ENCODE measurements at regions not wholly inside any gene's neighbourhood (a gene's known extent, or its start where the extent isn't known, plus 50 kb on each side); places are given as distances from the start of the nearest gene placed in this dataset.
"Not testable (repeated sequence)": the region's sequence is repeated elsewhere in the genome, so short reads cannot be mapped to it uniquely, and the experiment has no call there.

DNA sequence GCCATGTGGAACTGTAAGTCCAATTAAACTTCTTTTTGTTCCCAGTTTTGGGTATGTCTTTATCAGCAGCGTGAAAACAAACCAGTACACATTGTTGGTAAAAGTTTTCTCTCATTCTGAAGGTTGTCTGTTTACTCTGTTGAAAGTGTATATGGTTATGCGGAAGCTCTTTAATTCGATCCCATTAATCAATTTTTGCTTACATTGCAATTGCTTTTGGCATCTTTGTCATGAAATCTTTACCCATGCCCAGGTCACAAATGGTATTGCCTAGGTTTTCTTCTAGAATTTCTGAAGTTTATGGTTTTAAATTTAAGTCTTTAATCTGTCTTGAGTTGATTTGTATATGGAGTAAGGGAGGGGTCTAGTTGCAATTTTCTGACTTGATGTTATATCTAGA, 1901.9 kb downstream of the MAT2B start:
- no peak for DNase-seq (ENCODE audit: low spot score)

DNA sequence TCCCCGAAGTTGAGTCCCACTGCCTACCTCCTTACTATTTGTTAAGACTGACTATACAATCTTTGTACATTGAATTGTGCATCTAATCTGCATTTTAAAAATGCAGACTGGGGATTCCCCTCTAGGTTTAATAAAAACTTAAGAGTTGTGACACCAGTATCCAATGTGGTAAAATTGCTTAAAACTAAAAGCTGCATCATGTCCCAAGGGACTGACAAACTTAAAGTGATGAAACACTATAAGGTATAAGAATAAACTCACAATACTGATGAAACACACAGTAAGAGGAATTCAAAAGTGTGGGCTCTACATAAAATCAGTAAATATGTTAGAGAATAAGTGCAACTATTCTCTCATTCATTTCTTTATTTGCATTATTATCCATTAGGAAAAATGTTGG, 1905.1 kb downstream of the MAT2B start:
- DNase-seq (ENCODE audit: low spot score) = no peak

DNA sequence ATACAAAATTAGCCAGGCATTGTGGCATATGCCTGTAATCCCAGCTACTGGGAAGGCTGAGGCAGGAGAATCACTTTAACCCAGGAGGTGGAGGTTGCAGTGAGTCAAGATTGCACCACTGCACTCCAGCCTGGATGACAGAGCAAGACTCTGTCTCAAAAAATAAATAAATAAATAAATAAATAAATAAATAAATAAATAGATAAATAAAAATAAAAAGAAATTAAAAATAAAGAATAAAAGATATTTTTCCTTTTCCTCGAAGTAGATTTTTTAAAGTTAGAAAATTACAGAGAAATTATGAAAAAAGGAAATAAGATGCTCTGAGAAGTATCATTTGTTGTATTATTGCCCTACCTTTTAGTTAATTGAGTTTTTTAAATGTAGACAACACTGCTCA, 1906.1 kb downstream of the MAT2B start:
- DNase-seq (ENCODE audit: low spot score) = not testable (repeated sequence)

DNA sequence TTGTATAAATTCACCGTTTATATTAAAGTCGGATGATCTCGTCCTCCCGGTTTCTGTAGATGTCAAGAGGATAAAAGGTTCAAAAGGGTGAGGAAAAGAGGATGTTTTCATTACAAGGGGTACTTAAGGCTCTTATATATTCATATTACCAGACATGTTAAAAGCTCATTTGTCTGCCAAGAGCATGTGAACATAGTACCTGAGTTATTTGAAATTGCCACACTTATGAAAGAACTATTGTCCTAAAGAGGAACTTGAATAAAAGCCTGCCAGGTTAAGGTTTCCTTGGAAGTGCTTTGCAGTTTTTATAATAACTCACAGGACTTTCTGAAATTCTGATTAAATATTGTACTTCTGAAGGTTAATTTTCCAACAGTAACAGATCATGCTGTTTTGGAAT, 1915.1 kb downstream of the MAT2B start:
- DNase-seq (ENCODE audit: low spot score) = no peak

DNA sequence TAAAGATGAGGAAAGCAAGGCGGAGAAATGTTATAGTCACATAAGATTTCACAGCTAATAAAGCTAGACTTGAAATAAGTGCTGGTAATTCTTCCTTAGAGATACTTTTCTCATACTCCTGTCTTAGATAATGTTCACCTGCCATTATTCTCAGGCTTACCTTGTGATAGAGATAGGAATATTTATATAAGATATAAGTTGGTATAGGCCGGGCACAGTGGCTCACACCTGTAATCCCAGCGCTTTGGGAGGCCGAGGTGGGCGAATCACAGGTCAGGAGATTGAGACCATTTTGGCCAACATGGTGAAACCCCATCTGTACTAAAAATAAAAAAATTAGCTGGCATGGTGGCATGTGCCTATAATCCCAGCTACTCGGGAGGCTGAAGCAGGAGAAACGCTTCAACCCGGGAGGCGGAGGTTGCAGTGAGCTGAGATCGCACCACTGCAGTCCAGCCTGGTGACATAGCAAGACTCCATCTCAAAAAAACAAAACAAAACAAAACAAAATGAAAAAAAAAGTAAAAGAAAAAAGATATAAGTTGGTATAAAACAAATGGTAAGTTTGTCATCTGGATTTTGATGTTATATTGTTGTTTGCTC, 1918.4 kb downstream of the MAT2B start:
- DNase-seq (ENCODE audit: low spot score) = no peak

DNA sequence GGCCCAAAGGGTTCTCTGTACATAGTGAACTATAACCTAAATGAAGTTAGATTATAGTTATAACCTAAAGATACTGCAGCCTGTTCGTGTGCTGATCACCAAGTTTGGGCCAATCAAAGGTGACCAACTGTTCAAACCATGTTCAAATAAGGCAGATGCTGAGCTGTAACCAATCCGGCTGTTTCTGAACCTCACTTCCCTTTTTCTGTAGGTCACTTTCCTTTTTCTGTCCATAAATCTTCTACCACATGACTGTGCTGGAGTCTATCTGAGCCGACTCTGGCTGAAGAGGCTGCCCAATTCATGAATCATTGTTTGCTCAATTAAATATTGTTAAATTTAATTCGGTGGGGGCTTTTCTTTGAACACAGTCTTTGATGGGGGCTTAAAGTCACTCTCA, 1920.2 kb downstream of the MAT2B start:
- no peak for DNase-seq (ENCODE audit: low spot score)

DNA sequence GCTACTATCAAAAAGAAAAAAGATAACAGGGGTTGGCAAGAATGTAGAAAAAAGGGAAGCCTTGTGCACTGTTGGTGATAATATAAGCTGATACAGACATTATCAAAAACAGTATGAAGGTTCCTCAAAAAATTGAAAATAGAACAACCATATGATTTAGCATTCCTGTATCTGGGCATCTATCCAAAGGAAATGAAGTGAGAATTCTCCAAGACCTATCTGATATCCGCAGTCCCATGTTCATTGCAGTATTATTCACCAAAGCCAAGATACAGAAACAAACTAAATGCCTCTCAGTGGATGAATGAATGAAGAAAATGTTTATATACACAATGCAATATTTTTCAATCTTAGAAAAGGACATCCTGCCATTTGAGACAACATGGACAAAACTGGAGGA, 1943.3 kb downstream of the MAT2B start:
- no peak for DNase-seq (ENCODE audit: low spot score)

DNA sequence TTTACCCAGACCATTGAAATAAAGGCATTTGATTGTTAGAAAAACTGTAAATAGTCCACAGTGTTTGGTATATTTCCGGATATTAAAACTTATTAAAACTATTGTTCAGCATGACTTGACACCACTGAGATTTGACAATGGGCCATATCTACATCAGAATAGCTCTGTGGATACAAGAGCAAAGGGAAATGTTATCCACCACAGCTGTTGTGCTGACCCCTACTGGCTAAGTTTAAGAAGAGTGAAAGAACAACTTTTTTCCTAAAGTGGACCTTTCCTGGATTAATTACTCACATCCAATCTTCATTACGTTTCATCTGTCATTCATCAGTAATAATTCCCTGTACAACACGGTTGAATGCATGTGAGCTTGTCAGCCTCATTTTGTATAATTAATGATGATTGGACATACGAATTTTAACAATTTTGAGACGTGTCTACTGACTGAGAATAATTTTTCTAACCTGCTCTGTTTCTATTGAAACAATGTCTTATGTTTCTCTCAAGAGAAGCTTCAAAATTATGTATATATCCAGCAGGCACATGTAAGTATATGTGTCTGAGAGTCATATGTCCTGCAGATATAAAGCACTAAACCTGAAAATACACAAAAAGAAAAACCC, 1952.6 kb downstream of the MAT2B start:
- DNase-seq (ENCODE audit: low spot score) = no peak

DNA sequence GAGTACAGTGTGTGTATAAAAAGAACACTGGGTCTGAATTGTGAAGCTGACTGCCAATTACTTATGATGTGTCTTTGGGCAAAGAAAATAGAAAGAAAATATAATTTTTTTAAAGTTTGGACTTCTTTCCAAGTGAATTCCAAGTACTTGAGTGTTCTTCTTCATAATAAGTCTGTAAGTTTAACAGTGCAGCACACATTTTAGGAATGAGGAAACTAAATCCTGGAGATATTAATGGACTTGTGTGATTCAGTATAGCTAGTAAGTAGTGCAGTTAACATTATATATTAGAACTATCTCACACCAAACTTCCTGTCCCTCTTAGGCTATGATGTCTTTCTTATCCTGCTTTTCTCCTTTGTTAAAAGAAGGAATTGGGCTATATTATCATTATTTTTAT, 1953.8 kb downstream of the MAT2B start:
- DNase-seq (ENCODE audit: low spot score) = no peak

DNA sequence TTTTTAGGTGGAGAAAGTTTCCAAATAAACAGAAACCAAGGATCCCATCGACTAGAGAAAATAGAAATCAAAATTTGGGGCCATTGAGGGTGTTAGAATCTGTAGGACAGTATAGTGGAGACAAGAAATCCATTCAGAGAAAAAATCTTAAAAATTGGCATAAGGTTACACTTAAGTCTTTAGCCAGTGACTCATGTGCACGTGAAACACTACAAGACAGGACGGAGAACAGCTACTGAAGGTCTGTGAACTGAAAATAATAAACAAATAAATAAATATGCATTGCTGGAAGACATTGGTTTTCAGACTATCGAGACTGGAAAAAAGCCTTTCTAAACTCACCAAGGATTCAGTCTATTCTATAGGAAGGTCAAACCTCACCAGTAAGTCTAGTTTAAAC, 1955.5 kb downstream of the MAT2B start:
- no peak for DNase-seq (ENCODE audit: low spot score)

DNA sequence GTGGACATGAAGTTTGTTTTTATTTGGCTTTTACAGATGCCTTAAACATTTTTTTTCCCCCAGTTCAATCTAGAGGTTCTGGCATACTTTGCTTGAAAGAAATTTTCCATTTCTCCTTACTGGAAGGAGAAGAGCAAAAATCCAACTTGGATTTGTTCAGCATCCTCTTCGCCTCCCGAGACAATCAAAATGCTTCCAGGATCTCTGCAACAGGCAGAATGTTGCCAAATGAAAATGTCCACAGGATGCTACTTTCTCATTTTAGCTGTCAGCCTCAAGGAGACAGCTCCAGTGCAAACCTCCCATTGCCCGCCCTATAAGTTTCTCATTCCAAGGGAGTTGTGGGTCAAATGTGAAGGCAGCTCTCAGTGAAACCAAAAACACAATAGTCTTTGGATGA, 1972.1 kb downstream of the MAT2B start:
- DNase-seq (ENCODE audit: low spot score) = no peak

DNA sequence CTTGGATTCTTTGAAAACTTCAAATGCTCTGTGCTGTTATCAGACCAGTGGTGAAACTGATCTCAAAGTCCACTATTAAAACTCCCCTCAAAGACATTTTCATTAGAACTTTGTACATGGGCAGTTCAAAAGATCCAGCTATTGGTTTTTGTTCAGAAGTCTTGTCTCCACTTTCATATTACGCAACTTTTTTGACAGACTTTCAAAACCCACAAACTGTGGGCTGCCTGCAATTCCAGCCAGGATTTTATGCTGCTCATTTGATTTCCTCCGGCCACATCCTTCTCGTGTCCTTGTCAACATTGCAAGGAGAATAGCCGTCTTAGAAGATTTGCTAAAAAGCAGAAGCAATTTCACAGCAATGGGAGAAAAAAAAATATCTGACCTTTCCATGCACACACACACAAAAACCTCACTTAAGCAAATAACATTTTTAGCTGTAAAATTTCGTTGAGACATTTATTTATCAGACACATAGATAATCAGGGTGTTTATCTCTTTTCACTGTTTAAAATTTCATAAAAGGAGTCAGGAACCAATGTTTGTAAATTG, 1990.5 kb downstream of the MAT2B start:
- DNase-seq (ENCODE audit: low spot score) = no peak

DNA sequence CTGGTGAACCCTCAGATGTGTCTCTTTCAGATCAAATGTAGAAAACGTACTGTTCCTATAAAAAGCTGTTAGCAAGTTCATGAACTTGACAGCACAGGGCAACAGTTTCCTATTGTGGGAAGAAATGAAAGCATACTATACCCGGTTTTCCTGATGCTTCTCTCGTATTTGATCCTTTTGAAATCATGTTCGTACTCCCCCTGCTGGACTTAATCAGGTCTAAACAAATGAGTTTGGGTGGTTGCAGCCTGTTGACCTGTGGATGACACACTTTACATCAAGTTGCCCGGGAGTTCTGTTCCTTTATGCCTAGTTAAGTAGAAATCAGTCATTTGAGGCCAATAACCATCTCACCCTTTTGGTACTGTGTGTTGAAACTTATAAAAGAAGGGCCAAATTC, 1992.3 kb downstream of the MAT2B start:
- no peak for DNase-seq (ENCODE audit: low spot score)

DNA sequence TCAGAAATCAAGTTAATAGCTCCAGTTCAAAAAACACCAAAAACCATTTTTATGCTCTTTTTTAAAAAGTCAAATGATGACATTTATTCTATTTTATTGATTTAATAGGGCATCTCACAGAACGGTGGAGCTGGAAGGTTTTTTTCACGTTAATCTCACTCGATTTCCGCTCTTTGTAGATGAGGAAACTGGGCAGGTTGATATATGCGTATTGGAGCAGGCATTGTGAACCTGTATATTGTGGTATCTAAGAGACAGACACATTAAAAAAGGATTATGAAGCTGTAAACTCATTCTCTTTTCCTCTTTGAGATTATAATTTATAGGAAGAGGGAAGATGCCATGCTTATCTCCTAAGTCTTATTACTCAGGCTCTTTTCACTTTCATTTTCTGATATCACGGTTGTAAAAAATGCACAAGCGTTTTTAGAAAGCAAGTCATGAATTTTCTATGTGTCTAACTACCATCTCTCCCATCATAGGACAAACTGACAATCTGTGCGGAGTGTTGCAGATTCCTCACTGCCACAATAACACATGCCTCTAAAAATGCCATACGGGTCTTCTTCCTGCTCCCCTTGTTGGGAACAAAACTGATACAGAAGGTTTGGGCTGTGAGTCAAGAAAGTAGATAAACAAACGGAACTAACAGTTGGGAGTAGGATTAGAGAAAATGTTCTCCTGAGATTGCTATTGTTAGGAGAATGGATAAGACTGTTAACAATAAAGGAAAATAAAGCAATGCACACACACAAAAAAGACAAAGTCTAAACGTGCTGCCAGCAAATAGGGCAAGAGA, 1997.7 kb downstream of the MAT2B start:
- DNase-seq (ENCODE audit: low spot score) = no peak

DNA sequence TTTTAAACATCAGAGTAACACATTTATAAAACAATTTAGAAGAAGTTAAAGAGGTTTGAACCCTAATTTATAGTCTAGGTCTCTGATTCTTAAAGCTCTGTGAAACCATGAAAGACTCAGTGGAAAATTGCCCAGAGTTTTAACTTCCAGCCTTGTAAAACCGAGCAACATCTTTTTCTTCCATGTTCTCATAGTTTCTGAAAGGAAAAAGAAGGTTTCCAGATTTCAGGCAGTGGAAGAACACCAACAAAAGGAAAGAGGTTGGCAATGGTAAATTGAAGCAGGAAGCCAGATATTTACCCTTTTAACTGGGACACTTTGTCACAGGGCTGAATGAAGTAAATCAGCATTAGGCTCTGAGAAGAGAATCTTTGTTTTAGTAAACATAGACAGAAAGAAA, 1999.3 kb downstream of the MAT2B start:
- DNase-seq (ENCODE audit: low spot score) = no peak

DNA sequence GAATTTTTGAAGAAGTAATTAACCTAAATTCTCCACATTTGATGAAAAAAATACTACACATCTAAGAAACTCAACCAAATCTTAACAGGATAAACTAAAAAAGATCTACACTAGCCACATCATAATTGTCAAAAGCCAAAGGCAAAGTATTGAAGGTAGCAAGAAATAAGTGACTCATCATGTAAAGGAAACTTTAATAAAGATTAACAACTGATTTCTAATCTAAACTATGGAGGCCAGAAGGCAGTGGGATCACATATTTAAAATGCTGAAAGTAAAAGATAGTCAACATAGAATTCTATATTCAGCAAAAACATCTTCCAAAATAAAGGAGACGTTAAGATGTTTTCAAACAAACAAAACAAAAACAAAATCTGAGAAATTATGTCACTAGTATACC, 2002.9 kb downstream of the MAT2B start:
- no peak for DNase-seq (ENCODE audit: low spot score)

DNA sequence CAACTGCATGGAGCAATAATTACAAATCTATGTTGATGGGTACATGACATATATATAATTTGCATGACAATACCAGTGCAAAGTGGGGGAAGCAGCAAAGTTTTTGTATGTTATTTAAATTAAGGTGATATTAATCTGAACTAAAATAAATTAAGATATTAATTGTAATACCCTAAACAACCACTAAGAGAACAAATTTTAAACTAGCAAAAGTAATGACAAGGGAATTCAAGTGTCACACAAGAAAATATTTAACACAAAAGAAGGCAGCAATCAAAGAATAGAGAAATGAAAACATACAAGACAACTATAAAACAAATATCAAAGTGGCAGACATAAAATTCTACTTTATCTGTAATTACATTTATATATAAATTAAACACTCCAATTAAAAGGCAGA, 2003.4 kb downstream of the MAT2B start:
- no peak for DNase-seq (ENCODE audit: low spot score)

DNA sequence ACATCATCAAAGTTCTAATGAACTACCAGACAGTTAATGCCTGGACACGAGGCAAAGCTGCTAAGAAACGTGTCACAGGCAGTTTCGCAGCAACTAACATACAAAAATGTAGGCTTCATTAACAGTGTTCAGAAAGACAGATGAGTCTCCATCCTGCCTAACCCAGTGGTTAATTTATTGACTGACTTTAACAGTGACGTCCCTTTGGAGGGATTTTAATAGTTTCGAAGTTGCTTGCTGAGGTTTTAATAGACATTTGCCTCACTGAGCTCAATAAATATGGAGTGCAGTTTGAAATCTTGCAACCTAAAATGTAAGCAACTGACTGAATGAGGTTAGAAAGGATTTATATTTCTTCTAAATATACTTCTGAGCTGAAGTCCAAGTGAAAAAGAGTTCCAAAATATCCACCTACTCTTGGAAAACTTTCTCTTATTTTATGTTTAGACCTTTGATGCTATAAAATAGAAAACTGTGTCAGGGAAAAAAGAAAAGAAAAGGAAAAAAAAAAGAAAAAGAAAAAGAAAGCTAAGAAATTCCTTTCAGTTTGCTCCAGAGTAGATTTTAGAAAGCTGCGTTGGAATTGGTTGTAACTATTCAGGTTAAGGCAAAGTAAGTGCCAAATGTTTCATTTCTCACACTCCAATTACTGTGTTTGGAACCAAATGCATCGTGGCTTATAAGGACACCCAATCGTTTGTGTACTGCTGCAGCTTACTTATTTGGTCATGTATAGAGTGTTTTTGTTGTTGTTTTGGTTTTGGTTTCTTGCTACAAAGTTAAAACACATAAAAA, 2016.6 kb downstream of the MAT2B start:
- DNase-seq (ENCODE audit: low spot score) = no peak

DNA sequence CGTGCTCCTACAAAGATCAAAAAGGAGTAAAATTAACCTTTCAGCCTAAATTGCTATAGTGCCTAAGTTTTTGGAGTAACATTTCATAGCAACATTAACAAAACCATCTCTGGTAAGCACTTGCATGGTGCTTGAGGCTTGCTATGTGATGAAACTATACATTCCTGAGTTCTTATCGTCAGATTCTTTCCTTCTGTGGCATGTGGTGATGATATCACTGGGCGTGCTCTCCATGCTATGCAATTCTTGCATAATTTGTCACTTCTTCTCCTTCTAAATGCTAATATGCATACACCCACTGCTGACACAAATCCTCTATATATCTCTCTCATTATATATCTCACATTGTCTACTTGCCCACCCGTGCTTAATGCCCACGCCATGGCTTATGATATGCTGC, 2019.9 kb downstream of the MAT2B start:
- DNase-seq (ENCODE audit: low spot score) = no peak

DNA sequence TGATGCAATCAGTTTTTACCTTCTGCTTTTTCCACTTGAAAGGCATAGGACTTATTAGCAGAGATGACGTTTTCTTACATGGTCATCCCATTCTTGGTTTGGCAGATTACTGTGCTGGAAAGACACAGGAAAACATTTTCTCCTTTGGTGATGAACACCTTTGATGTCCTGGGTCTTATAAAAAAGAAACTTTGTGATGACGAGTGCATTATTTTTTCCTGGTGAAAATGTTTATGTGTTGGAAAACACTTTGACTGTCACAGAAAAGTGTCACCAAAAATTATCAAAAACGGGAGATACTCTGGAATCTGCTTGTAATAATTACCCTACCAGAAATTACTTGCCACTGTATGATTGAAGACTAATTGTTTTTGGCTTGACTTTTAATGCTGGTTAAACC, 2020.9 kb downstream of the MAT2B start:
- DNase-seq (ENCODE audit: low spot score) = no peak

DNA sequence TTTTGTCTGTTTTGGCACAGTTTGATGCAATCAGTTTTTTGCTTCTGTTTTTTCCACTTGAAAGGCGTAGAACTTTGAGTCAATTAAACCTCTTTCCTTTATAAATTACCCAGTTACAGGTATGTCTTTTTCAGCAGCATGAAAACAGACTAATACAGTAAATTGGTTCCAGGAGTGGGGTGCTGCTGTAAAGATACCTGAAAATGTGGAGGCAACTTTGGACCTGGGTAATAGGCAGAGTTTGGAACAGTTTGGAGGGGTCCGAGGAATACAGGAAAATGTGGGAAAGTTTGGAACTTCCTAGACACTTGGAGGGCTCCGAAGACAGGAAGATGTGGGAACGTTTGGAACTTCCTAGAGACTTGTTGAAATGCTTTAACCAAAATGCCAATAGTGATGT, 2022.2 kb downstream of the MAT2B start:
- DNase-seq (ENCODE audit: low spot score) = no peak

DNA sequence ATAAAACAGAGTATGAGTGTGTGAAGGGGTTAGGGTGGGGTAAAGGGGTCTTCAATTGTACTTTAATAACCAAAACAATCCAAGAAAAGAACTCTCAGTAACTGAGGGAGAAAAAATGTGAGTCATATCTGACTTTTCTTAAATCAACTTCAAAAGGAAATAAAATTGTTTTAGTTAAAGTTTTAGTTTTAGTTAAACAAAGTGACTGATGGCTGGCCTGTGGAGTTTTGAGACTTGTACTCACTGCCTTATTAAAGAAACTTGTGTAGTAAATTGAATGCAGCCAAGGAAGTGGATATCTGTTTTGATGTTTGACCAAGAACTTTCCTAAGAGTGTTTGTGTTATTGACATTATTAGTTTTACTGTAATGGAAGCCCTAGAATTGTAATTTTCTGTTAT, 2032.6 kb downstream of the MAT2B start:
- no peak for DNase-seq (ENCODE audit: low spot score)

DNA sequence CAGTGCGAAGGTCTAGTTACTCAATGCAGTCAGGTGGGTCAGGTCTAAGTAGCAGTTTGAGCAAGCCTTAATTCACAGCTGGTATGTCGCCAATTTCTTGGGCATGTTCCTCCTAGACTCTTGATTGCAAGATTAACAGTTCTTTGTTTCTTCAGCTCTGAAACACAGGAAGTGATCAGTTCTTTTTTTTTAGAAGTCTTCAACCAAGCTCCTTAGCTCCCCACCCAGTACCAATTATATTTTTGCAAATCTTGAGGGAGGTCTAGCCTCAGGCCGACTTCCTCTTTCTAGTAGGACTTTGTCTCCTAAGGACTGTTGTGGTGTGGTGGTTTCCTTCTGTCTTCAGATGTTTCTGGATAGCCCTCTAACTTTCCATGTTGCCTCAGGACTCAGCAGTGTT, 2054.2 kb downstream of the MAT2B start:
- no peak for DNase-seq (ENCODE audit: low spot score)
